Panc1 (cell line): ENCODE measurements at regions not wholly inside any gene's neighbourhood (a gene's known extent, or its start where the extent isn't known, plus 50 kb on each side); places are given as distances from the start of the nearest gene placed in this dataset.

Experiments
- ATAC-seq: fragments of 200-7000 bp; cut with Tn5 transposase; 2 replicates; pipeline ENCODE4 v1.9.1; 2020; ENCODE audit warnings: mild to moderate bottlenecking, moderate library complexity
- BruUV-seq: library from RNA; stranded (reverse); fragments of 400-500 nt; replicated peaks from 2 replicates; lab custom pipeline; 2021; lab: Mats Ljungman, UMichigan
- CTCF ChIA-PET: fragments of 300-600 bp; sonication (Branson Sonifier 250); formaldehyde crosslinking; loops from one replicate; lab custom pipeline; 2022; ENCODE audit warnings: antibody characterized with exemption; lab: Charles Lee
- POLR2A ChIA-PET: fragments of 300-600 bp; sonication (Branson Sonifier 250); formaldehyde crosslinking; loops from one replicate; lab custom pipeline; 2022; ENCODE audit warnings: antibody characterized with exemption; lab: Charles Lee
- DNase-seq: peaks from one replicate; pipeline ENCODE4 v3.0.0-alpha.2; 2010; ENCODE audit warnings: low read depth, low spot score
- H3K27ac ChIP-seq: 2 replicates; pipeline ENCODE4 v1.5.1; 2011; ENCODE audit warnings: mild to moderate bottlenecking, low read length, inconsistent platforms
- H3K27me3 ChIP-seq: fragments of 200-500 bp; sonication (Bioruptor generic); 2 replicates; pipeline ENCODE4 v1.6.0; 2014; ENCODE audit warnings: low read length, inconsistent platforms; ENCODE audit not compliant: control insufficient read depth, insufficient read depth
- H3K36me3 ChIP-seq: fragments of 200-500 bp; sonication (Bioruptor generic); 2 replicates; pipeline ENCODE4 v1.5.1; 2014; ENCODE audit warnings: inconsistent platforms, mild to moderate bottlenecking, low read length, moderate library complexity; ENCODE audit not compliant: control insufficient read depth, insufficient read depth
- H3K4me1 ChIP-seq: 2 replicates; pipeline ENCODE4 v1.5.1; 2011; ENCODE audit warnings: inconsistent platforms, mild to moderate bottlenecking, low read length, moderate library complexity; ENCODE audit not compliant: control insufficient read depth, insufficient read depth
- H3K4me3 ChIP-seq, 2 experiments: 2 replicates each; pipeline ENCODE4 v1.5.1; 2011 to 2012; ENCODE audit warnings: low read depth in 2 of 2, low read length in 2 of 2, mild to moderate bottlenecking in 2 of 2, inconsistent platforms in 1 of 2, moderate library complexity in 1 of 2
- H3K9me3 ChIP-seq: fragments of 200-500 bp; sonication (Bioruptor generic); 2 replicates; pipeline ENCODE4 v1.5.1; 2014; ENCODE audit warnings: low read depth, mild to moderate bottlenecking, inconsistent platforms, low read length, moderate library complexity; ENCODE audit not compliant: control insufficient read depth, insufficient read depth
- CTCF ChIP-seq: fragments of 450-650 bp; IDR thresholded peaks from 2 replicates; pipeline ENCODE4 v1.5.1; 2017; ENCODE audit warnings: mild to moderate bottlenecking
- POLR2AphosphoS5 ChIP-seq: IDR thresholded peaks from 2 replicates; pipeline ENCODE4 v1.6.1; 2012; ENCODE audit warnings: mild to moderate bottlenecking, low read depth, low read length, moderate library complexity
- REST ChIP-seq, 2 experiments: IDR thresholded peaks; 2 replicates each; pipeline ENCODE4 v1.6.1; 2011 to 2012; ENCODE audit warnings: low read depth in 2 of 2, control low read depth in 1 of 2, low read length in 1 of 2, mild to moderate bottlenecking in 1 of 2, moderate library complexity in 1 of 2; ENCODE audit not compliant: insufficient read depth in 1 of 2
- SIN3A ChIP-seq: IDR thresholded peaks from 2 replicates; pipeline ENCODE4 v1.6.1; 2012; ENCODE audit warnings: low read depth, mild to moderate bottlenecking, low read length, moderate library complexity, borderline replicate concordance; ENCODE audit not compliant: insufficient read depth
- TCF7L2 ChIP-seq: IDR thresholded peaks from 2 replicates; pipeline ENCODE4 v1.6.1; 2011; ENCODE audit warnings: mild to moderate bottlenecking, low read depth, low read length, inconsistent platforms
- in situ Hi-C: cut with HindIII; loops from 2 replicates; pipeline ENCODE4 v1.10.0; 2016; ENCODE audit warnings: low sequenced_read_pairs, low pct_unique_long_range_greater_than_20kb
- intact Hi-C: fragments of 100-400 bp; cut with micrococcal nuclease; formaldehyde crosslinking; loops from one replicate; pipeline ENCODE4 v1.10.0; 2022; ENCODE audit not compliant: unreplicated experiment

- DNase-seq (no peak), ATAC-seq (no peak)
- BruUV-seq = no TSS peak
- intact Hi-C loops = no loop called here
- no peak overlapping the region for H3K27ac ChIP-seq
- TF ChIP-seq TCF7L2 (no peak), POLR2AphosphoS5 (no peak), SIN3A (no peak), CTCF (no peak), REST (IDR thresholded peaks at IDR 0.05; ENCODE audit: insufficient read depth in 1 of 2, low read depth in 2 of 2, low read length in 1 of 2) (no peak)
- ChIA-PET POLR2A (no interaction called here), CTCF (no interaction called here)
- peaks cover 5% of the 10 kb centered on the region; the same call in 1 of the 2 replicates for H3K9me3 ChIP-seq
- in situ Hi-C loops = no loop called here
- no peaks in the 10 kb centered on the region for H3K27me3 ChIP-seq
- H3K4me3 ChIP-seq = no peak overlapping the region
- no peaks in the 10 kb centered on the region for H3K36me3 ChIP-seq
- H3K4me1 ChIP-seq = no peaks in the 10 kb centered on the region; the same call in 1 of the 2 replicates
These were observed 311.4 kb upstream of the ITGA1 start for GRCh38 chr5:52476346-52476745.

GRCh38 chr5:52481201-52481600 is 306.5 kb upstream of the ITGA1 start:
- Histone ChIP-seq H3K9me3 (peaks cover 5% of the 10 kb centered on the region; the same call in 1 of the 2 replicates), H3K4me1 (no peaks in the 10 kb centered on the region; the same call in 1 of the 2 replicates), H3K4me3 (no peak overlapping the region), H3K27me3 (no peaks in the 10 kb centered on the region), H3K27ac (no peak overlapping the region), H3K36me3 (no peaks in the 10 kb centered on the region)
- ChIA-PET POLR2A (no interaction called here), CTCF (no interaction called here)
- ATAC-seq (no peak), DNase-seq (no peak)
- BruUV-seq = no TSS peak
- intact Hi-C loops (no loop called here), in situ Hi-C loops (no loop called here)
- TF ChIP-seq POLR2AphosphoS5 = no peak
- no peak for TF ChIP-seq CTCF
- no peak for TF ChIP-seq SIN3A
